ENCODE measurements at regions not wholly inside any gene's neighbourhood (a gene's known extent, or its start where the extent isn't known, plus 50 kb on each side); places are given as distances from the start of the nearest gene placed in this dataset.

DNA sequence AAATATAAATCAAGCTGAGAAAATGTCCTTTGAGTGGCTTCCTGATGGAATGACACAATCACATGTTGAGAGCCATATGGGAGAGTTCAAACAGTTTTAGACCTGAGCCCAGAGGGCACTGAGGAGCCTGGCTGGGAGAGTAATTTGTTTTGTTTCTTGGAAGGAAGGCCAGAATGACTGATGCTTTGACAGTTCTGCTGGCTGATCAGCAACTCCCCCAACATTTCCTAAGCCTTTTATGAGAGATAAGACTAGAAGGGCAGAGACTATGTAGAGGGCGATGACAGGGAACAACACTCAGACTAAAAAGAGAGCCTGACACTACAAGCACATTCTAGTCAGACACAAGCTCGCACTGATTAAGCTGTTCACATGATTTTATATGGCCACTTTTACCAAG is 169.2 kb downstream of the COX7C start:
- DNase-seq: no peak

DNA sequence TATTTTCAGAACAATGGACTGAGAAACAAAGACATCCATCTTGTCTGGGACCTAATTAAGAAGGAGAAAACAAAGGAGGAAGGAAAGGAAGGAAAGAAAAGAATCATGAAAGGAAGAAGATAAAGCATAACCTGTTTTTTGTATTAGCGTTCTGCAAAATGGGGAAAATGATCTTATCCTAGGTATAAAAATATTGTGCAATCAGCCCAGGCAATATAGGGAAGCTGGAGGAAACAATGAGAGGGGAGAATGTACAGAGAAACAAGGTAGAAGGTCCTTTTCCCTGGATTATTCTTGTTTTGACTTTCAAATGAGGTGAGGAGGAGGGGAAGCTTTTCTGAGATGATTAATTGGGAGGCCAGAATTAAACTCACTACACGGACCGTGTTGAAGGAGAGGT is 177.9 kb downstream of the COX7C start:
- DNase-seq: no peak

DNA sequence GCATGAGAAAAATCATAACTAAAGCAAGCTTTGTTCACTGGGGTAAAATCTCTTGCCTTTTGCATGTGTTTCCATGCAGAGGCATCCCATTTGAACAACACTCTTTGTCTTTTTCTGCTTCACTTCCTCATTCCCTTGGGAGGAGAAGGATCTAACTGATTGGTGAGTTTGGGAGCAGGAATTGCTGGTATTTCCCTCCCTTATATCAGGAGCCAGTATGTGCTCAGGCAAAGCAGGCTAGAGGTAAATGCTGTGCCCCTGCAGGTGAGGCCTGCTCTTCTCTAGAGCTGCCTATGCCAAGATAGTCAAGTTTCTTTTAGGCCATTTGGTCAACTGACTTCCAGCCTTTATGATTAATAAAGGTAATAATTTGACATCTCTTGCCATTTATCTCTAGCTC is 179.9 kb downstream of the COX7C start:
- no peak for DNase-seq

DNA sequence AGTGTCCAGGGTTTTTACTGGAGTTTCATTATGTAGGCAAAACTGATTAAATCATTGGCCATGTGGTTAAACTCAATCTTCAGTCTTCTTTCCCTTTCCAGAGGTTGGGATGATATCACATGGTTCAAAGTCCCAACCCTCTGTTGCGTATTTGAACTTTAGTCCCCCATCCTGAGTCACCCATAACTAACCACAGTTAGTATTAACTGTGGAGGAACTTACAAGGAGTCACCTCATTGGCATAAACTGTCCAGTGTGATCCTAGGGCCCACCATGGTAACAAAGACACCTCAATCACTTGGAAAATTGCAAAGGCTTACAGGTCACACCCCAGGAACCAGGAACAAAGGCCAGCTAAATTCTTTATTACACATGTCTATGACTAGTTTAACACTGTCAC is 188.5 kb downstream of the COX7C start:
- no peak for DNase-seq

DNA sequence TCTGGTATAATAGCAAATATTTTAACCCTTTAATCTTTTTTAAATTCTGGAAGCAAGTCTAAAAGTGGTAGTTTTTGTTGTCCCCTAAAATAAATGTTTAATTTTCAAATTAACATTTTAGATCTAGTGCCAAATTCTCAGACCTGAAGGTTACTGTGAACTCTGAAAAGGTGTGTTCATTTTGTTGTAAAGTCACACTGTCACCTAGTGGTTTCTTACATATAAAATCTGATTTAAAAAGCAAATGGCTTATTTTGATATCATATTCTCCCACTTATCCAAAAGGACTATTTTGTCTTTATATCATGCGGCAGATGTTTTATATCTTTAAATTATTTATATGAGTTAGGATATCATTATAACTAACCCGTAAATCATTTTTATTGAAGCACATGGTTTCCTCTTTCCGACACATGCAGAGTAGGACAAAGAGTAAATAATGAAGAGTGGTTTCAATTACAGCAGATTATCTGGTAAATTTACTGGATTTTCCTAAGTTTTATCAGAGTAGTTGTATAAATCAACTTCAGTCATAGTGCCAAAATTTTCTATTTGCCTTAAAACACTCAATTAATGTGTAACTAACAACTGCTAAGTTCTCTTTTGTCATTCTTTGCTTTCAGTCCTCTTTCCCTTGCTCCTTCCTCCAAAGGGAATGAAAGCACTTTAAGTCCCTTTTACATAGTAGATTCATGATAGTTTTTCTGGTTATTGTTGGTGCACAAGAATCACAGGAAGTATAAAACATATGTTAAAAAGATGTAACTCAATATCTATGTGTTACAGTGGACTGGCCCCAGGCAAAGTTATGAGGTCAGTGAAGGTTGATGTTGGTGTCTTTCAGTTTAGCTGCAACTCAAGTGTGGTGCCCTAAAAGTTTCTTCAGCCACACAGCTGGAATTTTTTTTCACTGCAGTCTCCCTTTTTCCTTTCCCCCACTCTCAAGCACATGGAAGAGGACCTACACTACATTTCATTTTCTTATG is 189.6 kb downstream of the COX7C start:
- no peak for DNase-seq

DNA sequence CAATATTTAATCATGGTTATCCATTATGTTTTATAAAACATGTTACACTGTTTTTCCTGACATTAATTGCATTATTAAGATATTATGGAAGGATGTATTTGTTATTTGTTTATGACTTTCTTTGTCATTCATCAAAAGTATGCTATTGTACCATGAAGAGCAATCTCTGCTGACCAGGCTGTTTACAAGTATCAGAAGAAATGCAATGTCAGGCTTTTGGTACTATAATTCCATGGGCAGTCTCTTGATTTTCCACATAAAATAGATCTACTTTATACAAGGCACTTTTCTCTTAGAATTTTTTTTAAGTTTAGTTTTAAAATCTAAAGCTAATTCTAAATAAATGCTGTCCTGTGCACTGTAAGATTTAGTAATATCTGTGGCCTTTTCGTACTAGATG is 196.6 kb downstream of the COX7C start:
- no peak for DNase-seq

DNA sequence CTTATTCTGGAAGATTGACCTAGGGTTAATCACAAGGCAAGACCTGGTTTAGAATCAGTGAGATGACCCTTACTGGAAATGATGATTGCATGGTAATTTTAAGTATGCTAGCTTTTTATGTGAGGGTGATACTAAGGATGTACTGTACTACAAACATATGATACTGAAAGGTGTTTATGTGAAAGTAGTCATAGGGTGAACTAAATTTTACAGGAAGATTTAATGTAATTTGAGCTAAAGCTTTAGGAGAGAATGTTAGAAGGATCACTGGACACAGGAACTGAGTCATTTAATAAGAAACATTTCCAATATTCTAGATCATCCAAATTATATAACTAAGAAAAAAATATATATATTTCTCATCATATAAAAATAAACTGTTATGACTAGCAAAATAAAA is 197.2 kb downstream of the COX7C start:
- no peak for DNase-seq

DNA sequence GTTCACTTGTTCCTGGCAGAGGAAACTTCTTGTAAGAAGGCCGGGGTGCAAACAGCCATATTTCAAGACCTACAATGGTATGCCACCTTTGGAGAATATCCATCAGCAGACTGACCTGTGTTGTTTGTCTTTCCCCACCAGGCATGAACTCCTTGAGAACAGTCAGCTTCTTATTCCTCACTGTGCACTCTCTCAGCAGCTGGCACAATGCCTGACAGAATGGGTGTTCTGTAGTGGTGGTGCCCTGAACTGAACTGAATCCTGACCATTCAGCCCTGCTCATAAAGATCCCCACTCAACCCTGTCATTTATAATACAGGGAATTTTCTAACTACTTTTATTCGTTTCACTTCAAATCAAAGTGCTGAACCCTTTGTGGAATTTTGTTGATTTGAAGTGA is 206.9 kb downstream of the COX7C start:
- no peak for DNase-seq

DNA sequence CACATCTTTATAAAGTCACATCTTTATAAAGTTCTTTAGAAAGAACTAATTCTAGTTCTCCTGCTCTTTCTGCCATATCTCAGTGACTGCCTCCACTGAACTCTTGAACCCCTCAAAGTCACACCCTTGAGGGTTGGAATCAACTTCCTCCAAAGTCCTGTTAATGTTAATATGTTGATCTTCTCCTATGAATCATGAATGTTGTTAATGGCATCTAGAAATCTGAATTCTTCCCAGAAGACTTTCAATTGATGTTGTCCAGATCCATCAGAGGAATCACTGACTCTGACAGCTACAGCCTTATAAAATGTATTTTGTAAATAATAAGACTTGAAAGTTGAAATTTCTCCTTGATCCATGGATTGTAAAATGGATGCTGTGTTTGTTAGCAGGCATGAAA is 213.4 kb downstream of the COX7C start:
- no peak for DNase-seq

DNA sequence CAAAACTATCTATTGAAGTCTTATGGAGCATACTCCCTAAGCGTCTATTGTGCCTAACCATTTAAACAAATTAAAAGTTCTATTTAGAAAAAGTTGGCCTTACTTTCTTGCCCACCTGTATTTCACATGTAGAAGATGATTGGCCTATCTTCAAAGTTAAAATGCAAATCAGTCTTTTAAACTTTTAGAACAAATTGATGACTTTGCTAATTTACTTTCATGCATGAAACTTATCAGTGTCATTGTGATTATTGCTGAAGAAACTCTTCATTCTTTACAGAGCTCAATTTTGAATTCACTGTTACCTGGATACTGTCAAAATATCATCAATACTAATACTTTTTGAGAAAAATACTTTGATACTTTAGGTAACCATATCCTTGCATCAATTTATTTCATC is 216.1 kb downstream of the COX7C start:
- no peak for DNase-seq

DNA sequence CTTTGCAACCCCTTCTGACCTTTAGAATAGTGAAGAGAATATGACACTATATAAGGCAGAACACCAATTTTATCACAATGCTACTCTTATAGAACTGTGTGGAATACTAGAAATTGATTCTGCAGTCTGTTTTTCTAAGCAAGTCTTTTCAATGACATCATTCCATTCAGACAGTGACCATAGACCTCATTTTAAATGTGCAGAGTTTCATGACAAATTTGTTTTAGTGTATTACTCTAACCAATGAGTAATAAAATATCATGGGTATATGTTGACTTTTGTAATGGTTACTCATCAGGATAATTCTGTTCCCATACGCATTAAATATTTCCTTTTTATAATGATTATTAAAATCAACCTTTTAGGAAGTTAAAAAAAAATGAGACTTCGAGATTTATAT is 219.9 kb downstream of the COX7C start:
- no peak for DNase-seq

DNA sequence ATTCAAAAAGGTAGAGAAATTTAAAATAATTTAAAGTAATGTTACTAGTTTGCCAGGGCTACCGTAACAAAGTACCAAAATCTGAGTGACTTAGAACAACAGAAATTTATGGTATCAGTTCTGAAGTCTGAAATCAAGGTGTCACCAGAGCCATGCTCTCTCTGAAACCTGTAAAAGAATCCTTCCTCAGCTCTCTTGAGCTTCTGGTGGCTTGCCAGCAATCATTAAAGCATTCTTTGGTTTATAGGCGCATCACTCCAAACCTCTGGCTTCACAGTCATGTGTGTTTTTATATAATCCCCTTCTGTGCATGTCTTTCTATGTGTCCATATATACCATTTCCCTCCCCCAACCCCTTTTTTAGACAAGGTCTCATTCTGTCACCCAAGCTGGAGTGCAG is 220.3 kb downstream of the COX7C start:
- DNase-seq: no peak

DNA sequence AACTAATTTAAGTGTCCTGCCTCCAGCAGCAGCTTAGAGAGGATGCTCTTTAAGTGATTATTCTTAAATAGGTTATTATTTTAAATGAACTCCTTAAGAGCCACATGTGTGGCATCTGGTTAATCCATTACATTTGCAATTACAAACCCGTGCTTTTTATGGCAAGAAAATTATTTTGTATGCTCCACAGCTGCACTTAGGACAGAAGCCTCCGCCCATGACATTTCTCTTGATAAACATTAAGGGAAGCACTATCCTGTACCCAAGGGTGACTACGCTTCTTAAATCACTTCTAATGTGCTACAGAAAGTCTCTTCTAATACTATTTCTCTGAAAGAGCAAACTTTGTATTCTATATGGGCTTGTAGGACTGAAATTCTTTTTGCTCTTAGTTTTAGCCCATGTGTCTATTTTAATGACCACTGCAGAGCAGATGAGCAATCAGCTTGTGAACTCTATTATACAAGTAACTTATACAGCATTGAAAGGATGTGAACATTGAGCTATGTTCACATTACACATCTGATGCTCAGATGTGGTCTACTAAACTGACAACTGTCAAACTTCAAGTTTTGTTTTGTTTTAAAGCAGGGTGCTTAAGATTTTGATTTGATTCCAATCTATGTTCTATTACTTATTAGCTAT is 223.4 kb downstream of the COX7C start:
- DNase-seq: no peak

DNA sequence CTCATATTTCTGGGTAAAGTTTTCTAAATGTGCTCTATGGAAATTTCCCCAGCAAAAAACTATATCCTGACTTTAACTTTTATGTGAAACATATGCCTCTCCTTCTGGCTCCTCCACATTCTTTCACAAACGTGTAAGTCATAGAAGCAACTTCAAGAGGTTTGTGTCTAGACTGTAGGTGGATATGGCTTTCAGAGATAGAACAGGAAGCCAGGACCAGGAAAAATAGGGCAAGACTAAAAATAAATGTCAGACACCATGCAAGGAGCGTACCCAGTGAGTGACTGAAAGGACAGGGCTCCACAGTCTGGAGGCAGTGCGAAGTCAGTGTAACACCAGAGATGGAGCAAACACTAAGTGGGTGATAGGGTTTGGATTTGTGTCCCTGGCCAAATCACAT is 240.7 kb downstream of the COX7C start:
- no peak for DNase-seq

DNA sequence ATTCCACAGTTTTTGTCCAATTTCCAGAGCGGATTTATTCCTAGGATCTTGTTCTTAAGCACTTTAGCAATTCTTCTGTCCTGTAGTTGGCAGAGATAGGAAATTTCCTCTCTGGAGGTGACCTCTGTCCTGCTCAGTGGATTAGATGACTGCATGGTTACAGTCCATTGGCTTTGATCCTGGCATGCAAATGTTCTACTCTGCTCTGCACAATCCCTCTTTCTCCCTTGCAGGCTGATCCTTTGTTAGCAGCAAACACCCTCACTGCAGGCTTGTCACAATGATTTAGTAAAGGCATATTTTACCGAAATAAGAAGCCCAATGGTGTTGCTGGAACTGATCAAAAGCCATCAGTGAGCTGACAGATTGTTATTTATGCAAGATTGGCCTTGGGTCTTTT is 243.8 kb downstream of the COX7C start:
- no peak for DNase-seq

DNA sequence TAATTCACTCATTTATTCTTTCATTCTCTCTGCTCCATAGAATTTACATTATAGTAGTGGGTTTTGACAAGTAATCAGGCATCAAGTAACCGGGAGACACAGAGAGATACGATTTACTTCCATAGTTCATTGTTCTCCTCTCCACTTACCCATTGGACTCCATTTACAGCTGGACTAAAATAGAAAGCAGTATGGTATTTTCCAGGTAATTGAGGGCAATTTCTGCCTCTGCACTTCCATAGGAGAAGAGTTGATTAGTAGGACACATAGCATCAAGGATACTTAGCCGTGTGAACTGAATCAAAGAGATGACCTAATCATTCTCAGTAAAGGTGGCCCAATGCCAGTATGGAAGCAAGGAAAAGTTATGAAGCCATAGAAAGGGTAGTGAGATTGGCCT is 244.4 kb downstream of the COX7C start:
- DNase-seq: no peak

DNA sequence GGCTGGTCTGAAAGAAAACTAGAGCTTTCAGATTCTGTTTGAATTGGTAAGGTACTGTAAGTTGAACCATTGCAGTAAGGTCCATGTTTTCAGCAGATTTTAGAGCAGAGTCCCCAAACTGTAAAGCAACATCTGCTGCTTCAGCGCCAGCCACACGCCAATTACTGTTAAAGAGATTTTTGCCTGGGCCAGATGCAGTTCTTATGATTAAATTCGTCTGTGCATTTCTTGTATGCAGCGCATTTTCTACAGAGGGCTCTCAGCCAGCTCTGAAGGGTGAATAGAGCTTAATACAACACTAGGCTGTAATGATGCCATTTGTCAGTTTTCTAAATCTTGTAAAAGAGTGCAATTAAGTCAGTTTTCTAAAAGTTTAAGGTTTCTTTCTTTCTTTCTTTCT is 246.3 kb downstream of the COX7C start:
- no peak for DNase-seq

DNA sequence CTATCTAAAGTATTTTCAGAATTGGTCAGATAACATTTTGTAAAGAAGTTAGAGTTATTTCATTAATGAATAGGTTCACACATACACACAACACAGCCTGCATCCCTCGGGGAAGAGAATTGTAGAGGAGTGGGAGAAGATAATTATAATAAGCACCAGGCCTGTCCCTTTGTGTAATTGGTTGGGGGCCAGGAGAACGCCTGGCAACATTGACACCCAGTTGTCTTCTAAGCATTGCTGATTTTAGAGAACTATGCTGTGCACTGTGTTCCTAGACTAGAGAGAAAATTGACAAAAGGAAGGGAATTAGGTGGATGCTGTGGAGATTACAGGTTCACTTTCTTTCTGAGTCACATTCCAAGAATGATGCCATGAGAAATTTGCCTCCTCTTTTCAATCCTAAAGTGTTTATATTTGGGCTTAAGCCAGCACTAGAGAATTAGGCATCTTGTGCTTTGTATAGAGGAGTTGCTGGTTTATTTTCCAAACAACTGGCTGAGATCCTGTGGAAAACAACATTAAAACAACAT is 247.6 kb downstream of the COX7C start:
- no peak for DNase-seq

DNA sequence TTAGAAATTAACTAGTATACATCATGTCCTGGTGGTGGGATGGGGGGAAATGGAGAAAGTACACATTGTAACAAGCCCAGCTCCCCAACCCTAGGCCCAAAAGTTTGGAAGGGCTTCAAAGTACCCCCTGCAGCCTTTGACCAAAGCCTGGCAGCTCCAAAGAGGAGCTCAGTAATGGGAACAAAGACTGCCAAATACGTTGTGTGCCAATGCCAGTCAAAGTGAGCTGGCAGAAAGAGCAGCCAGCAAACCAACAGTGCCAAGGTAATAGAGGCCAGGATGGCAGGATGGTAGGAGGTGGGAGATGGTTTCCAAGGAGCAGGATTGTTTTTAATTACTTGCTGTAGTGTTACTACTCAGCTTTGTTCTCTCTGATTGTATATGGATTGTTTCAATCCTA is 248.3 kb downstream of the COX7C start:
- no peak for DNase-seq

DNA sequence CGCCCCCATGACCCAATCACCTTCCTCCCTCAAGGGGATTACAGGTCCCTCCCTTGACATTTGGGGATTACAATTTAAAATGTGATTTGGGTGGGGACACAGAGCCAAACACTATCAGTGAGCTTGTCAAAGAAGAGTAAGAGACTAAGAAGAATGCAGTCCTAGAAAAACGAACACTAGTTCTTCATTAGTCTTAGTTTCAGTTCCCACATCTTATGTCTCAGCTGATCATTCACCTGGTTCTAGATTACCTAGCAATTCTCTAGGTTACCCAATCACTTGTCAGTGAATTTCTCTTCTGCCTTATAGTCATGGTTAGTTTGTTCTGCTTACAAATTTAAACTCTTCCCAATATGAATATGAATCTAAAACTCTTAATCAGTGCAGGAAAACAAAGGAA is 251.5 kb downstream of the COX7C start:
- DNase-seq: no peak

DNA sequence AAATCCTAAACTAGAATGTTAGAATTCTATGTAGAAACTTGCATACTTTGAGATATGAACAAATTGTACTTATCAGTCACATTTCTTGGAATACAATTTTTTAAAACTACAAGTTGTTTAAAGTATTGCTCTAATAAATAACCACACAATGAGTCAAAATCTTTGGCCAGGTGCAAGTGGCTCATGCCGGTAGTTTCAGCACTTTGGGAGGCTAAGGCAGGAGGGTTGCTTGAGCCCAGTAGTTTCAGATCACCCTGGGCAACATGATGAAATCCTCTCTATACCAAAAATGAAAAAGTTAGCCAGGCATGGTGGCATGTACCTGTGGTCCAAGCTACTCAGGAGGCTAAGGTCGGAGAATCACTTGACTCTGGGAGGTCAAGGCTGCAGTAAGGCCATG is 257.8 kb downstream of the COX7C start:
- no peak for DNase-seq

DNA sequence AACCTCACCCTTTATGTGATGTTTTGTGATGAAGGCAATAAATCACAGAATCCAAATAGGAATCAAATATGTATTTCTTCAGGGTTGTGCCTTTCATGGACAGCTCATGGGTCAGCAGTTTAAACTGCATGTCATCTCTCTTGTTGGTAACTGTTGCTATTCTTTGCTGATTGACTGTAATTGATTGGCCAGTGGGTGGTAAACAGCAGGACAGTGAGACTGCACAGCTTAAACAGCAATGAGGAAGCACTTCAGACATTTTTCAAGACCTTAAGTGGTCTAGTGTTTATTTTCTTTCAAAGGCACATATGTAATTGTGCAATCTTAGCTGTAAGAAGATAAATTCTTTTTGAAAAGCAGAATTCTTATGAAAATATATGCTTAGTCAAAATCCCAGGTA is 260.5 kb downstream of the COX7C start:
- DNase-seq: peak; percentile 0

DNA sequence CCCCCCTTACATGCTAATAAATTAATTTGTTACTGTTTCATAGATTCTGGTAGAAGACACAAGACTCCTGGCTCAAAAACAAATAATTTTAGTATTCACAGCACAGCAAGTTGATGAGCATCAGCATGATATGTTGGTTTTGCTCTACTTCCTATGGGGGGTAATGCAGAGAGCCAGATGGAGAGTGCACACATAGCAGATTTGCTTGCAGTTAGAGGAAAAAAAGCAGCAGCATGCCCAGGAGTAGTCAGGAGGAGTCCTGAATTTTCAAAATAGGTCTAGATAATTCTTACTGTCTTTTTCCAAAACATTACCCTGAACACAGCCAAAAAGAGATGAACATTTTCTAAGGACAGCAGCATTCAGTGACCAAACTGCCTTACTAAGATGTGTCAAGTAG is 261.3 kb downstream of the COX7C start:
- DNase-seq: no peak

DNA sequence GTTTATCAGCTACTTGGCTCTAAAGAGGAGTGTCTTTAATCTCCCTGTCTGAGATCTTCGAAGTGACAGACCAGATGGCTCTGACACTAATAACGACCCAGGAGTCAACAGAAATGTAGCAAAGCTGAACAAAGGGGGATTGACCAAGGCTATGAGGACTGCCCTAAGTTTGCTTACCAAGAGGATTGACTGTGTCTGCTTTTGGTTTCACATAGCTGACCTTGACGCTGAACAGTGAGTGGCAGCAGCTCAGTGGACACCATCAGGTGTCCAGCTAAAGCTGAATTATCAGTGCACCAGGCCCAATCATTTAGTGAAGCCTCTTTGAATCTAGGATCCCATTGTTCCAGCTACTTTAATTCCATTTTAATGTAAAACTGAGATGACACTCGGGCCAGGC is 262.6 kb downstream of the COX7C start:
- DNase-seq: no peak
